Urothelium cell line (cell line): ENCODE measurements at regions not wholly inside any gene's neighbourhood (a gene's known extent, or its start where the extent isn't known, plus 50 kb on each side); places are given as distances from the start of the nearest gene placed in this dataset.

Experiments used
- DNase-seq: peaks from one replicate; pipeline ENCODE4 v3.0.0; 2011; ENCODE audit warnings: low spot score, mixed read lengths
- FAIRE-seq: peaks from 2 replicates; lab custom pipeline; 2011; peaks lifted over from hg19 to GRCh38; lab: Jason Lieb, UNC

DNA sequence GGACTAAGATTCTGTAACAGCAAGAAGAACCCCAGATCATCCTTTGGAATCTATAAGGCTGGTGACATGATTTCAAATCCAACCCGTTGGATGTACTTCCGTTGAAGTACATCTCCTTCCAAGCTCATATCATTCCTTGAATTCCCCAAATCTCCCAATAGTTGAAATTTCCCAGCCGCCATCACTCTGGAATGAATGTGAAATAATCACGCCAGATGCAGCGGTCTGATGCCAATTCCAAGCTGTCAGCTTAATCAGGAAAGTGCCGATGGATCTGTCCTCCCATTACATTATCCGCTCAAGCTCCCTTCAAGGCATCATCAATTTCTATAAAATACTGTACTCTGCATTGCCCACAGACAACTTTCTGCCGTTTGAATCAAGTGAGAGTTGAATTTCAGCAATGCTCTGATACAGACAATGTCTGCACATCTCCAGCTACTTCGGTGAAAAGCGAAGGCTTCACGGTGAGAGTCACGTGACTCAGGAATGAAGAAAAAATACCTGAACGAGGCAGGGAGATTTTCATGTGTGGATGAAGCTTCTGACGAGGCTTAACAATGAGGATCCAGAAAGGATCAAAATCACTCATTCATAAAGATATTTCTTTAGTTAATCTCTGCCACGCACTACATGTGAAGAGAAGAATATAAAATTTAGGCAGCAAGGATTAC, 663.9 kb downstream of the AJAP1 start:
- DNase-seq (no peak), FAIRE-seq (no peak)

DNA sequence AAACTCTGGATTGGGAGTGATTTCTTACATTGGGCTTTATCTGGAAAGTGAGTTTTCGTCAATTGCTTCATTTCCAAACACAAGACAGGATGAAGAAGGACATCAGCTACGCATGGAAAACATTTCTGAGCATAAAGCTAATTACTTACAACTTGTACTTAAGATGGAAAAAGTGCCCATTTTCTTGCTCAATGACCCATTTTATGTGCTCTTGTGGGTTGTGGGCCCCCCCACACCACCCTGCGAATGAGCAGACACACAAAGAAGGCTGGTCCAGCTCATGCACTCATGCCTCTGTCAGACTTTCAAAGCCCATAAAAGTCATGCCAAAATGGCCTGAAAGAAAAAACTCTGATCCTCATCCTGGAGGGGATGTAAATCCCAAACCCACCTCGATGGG, 663.0 kb downstream of the AJAP1 start:
- FAIRE-seq (no peak), DNase-seq (no peak)

DNA sequence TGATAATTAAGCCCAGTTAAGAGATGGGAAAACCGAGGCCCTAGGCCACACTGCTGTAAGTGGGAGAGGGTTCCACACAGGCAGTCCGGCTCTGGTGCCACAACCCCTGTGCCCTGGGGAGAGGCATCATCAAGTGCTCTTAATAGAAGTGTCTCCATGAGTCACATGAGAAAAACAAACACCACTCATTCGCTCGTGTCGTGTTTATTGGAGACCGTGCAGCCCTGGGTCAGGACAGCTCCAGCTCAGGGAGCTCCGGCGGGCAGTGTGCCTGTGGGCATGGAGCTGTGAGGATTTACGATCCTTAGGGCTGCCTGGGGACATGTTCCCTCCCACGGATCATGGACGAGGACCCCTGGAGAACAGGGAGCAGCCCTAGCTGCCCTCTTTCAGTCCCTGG, 658.5 kb downstream of the AJAP1 start:
- no peak for FAIRE-seq
- DNase-seq = no peak

DNA sequence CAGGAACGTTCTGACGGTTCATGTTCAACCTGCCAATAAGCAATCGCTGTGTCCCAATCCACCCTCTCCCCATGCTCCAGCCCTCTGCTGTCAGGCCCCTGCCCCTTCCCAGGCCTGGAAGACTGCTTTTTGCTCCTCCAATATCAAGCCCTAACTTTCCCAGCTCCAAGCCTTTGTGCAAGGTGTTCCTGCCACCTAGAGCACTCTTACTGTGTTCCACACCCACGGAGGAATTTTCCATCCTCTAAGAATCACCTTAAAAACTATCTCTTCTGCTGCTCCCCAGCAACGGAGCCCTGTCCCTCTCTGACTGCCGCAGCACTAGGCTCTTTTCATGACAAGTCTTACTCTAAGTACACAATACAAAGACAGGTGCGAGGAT, 657.9 kb downstream of the AJAP1 start:
- FAIRE-seq = no peak
- DNase-seq = no peak

DNA sequence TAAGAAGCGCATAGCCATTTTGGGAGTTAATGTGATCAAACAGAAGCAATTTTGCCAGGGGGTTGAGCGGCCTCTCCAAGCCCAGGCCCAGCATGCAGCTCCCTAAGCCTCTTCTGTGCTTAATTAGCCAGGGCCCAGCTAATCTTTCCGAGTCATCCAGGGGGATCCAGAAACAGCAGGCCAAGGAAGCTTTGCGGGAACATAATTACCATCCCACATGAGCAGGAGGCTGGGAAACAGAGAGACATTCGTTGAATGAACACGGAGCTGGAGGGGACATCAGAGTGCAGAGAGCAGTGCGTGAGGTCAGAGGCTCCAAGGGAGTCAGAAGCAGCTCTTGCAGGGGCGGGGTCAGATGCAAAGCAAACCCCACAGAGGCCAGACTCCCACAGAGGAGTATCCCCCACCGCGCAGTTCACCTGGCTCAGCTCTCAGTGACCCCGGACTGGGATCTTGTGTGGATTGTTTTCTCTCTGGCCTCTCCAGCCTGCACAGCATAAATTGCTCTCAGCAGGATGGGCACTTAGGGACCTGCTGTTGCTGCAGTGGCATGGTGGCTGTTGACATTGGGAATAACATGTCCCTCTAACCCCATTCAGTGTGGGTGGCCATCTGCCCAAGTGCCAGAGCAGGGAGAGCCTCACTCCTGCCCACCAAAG, 657.4 kb downstream of the AJAP1 start:
- FAIRE-seq (no peak), DNase-seq (no peak)

DNA sequence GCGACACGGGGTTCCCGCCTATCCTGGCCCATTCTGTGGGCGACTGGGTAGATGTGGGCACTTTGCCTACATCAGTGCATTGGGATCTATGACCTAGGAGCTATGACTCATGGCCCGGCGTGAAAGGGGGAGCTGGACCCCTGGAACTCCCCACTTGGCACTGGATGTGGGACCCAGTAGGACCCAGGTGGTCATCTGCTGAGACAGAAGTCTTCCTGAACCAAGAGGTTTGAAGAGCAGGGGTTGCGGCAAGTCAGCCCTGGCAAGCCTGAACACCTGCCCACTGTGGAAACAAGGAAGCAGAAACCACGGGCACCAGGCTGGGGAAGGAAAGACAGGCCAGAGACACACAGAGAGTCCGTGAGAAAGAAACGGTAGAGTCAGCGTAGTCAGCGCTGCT, 656.7 kb downstream of the AJAP1 start:
- FAIRE-seq = no peak

DNA sequence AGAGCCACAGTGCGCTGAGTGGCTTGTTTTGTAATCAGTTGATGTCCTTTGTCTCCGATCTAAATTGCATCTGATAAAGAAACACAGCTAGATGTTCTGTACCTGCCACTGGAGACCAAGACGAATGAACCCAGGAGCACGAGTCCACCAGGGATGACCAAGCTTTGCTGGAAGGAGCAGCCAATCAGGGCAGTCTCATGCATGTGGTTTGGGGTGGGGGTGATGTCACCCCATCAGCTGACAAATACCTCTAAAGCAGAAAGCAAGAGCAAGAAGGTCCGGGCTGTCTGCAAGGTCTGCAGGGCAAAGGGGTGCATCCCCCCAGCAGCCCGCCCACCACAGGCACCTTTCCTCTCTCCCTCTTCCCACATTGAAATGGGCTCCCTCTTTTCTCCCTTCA, 653.8 kb downstream of the AJAP1 start:
- FAIRE-seq (no peak), DNase-seq (no peak)

More for the DNA sequence above, 656.7 kb downstream of the AJAP1 start:
- no peak for DNase-seq

DNA sequence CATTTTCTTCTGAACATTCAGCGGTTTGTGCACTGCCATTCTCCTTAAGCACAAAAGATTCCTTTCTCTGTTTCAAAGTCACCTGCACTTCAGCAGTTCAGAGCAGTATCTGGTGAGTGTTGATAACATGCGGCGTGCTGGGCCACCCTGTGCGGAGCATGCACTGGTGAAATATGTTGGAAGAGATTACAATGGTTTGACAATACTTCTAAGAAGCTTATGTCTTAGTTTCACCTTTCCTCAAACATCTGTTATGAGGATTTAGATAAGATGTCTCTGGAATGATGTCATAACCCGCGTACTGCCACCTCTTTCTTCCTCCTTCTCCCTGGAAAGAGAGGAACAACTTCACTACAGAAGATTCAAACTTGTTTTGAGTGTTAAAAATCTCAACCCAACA, 650.3 kb downstream of the AJAP1 start:
- DNase-seq (no peak), FAIRE-seq (no peak)

DNA sequence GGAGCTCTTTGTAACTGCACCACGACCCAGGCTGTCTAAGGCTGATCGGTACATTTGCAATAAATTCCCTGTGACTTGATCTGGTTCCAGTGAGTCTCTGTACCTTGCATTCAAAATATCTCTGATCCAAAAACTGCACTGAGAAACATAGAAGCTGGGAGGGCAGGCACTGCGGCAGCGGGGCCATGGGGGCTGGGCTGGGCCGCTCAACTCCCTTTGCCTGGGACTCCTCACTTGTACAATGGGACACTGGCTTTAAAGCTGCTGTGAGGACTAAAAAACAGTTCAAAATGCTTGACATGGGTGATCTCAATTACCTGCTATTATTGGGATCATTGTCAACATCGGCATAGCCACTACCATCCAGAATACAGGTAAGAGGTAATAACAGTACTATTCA, 644.0 kb downstream of the AJAP1 start:
- no peak for DNase-seq
- FAIRE-seq = no peak

DNA sequence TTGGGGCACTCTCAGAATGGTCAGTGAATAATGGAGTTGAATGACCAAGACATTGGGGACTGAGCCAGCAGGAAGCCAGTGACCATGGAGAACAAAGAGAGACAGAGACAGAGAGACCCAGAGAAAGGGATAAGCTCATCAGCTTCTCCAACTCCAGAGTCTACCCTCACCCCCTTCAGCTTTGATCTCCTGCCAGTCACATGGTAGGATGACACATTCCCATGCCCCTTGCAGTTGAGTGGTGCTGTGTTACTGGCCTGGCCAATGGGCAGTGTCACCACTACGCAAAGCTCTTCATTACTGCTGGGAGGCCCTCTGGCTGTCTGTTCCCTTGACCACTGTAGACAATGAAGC, 643.5 kb downstream of the AJAP1 start:
- FAIRE-seq = no peak
- no peak for DNase-seq

DNA sequence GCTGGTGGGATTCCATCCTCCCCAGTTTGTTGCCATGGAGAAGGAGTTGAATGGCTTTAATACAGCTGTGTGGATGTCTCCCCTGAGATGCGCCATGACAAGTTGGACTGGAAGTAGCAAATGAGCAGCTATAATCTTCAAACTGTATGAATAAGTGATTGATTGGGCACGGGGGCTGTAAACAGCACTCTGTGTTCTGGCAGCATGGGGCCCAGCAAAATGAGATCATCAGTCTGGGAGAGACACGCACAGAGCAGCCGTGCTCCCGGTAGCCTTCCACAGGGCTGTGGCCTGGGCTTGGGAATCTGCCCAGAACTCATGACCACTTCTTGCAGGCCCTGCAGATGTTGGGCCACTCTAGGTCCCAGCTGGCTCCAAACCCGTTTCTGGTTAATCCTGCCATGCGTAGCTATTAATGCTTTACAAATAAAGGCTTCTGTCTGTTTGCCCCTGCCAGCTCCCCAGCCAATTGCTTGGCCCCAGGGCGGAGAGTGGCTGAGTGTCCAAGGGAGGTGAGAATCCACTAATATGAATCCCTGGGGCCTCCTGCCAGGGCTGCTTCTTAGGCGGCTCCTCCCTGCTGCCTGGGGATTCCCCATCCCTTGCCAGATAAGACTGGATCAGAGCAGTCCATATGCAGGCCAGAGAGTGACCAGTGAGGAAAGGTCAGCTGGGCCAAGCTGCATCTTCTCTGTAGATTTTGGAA, 642.9 kb downstream of the AJAP1 start:
- no peak for DNase-seq
- no peak for FAIRE-seq

DNA sequence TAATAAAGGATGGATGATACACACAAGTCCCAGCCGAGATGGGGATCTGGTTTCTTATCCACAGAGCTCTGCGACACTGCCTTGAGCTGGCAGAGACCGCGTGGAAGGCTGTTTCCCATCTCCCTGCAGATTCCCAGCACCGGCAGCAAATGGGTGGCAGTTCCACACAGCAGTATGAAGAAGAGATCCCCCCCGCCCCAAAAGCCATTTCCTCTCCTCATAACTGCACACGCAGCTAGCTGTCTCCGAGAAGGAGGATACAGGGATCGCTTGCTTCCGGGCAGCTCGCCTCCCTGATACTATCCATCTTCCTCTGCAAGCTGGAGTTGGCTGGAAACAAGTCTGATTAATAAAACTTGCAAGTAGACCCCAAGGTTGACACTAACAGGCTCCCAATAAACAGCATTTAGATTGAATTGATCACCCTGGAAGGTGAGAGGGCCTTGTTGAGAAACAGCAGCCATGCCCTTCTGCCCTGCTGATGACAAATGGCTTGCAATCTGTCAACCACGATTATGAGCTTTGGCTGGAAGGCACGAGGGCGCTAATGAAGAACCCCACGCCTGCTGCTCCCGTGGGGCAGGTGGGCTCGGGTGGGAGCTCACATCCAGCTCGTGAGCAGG, 642.3 kb downstream of the AJAP1 start:
- FAIRE-seq (no peak), DNase-seq (no peak)

DNA sequence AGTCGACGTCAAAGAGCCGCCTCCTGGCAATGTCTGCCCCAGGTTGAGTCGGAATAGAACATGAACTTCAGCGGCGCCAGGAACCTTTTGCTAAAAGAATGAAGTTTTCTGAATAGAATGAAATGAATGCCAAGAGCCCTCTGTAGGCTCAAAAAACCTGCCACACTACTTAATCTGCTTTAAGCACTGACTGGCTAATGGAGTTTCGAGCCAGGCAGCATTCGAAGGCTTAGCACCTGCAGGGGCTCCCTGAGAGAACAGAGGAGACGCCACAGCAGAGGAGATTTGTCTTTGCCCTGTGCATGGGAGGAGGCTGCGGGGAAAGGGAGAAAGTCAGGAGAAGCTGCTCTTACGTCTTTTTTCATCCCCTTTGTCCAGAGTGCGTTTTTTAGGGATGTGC, 641.7 kb downstream of the AJAP1 start:
- DNase-seq = no peak
- no peak for FAIRE-seq

DNA sequence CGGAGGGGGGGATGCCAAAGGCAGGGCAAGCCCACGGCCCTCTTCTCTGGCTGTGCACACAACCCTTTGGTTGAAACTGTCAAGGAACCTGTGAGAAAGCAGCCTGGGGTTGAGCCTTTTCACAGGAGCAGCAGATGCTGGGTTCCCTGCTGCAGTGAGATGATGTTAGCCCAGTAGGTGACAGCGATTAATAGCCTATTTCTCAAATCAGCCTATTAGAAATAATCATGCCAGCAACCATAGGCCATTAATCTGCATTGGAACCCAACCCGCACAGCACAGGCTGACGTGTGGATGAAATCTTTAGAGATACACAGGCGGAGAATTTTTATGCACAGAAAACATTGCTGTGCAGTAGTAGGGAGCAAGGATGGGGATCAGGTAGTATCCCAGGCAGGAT, 637.5 kb downstream of the AJAP1 start:
- DNase-seq (no peak), FAIRE-seq (no peak)

DNA sequence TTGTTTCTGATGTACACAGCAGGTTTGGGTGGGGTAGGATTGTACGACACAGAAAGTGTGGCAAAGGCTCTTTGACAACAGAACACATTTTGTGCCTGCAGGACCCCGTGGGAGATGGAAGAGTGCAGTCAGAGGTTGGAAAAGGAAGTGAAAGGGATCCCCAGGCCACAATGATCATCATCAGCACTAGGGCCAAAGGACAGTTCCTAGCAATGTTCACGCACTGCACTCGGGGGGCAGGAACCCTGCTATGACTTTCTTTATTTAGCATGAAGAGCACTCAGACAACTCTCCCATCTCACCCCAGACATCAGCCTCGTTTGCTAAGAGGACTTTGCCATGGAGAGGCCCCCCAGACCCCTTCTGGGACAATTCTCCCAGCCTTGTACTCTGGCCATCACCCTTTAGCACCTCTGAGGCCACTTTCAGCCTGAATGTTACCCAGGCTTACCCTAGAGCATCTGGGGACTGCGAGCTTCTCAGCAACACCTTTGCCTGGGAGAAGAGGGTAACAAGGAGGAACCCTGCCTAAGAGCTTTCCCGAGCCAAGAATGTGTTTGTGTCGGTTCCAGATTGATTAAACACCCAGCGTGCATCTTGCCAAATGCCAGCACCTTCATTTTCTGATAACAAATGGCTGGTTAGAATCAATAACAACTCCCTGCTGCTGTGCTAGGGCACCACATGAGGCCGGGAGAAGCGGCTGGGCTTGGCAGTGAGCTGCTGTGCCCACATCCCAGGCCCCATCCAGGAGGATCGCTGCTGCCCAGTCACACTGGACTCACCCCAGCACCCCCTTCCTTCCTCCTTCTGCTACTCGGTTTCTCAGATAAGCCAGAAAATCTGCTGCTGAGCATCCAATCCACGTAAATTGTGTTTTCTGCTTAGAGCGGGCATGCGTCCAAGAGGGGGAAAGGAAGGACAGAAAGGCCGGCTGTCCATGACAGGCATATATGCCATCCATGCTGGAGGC, 633.1 kb downstream of the AJAP1 start:
- FAIRE-seq = no peak
- DNase-seq = no peak

DNA sequence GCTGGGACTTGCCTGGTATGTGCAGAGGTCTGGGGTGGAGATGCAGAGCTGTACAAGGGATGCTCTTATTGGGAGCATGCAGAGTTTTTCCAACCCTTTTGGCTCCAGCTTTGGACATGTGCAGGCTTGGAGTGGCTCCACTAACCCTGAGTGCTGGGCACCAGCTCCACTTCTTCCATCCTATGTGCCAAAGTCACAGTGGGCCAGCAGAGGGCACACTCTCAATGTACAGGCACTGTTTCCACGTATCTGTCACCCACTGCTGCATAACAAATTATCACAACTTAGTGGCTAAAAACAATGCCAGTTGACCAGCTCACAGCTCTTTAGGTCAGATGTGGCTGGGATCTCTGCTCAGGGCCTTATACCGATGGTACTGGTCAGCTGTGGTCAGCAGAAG, 631.8 kb downstream of the AJAP1 start:
- DNase-seq (no peak), FAIRE-seq (no peak)

DNA sequence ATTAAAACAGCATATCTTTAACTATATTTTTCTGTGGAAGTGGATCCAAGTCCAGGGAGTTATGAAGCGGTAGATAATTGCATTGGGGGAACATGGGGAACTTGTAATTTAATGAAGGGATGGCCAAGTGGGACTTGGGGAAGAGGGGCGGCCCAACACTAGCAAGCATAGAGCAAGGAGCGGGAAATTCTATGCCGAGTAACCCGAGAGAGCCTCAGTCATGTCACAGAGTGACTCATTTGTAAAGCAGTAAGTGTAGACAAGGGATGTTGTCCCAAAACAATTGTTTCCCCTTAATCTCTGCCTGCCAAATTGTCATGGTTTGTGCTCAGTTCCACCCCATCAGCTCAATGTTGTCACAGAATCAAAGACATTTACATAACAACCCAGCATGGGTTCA, 620.1 kb downstream of the AJAP1 start:
- DNase-seq = no peak
- FAIRE-seq = no peak

DNA sequence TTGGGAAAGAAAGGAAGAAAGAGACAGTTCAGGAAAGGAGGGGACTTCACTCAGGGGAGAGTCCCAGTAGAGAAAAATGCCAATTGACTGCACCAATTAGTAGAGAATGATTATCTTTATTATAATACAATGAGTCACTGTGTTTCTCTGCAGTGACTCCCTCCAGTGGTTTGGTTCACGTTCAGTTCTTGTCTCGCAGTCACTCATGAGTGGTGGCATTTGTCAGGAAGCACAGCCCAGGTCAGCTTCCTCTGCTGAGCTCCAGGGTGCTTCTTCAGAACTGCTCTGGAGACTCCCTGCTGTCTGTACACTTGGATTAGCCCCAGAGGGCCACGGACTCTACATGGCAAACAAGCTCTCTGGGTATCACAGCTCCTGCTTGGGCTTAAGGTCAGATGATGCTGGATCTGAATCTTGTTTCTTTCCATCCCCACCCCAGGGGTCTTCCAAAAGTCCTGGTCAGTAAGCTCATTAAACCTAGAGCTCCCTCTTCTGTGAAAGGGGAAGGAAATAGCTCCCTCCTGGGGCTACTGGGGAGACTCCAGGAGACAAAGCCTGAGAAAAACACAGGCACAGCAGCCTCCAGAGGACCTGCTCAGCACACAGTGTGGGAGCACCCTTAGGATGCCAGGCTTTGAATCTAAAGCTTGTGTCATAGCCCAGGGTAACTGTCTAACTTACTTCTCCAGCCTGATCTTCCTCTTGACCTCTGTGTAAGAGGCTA, 619.0 kb downstream of the AJAP1 start:
- no peak for DNase-seq
- no peak for FAIRE-seq

DNA sequence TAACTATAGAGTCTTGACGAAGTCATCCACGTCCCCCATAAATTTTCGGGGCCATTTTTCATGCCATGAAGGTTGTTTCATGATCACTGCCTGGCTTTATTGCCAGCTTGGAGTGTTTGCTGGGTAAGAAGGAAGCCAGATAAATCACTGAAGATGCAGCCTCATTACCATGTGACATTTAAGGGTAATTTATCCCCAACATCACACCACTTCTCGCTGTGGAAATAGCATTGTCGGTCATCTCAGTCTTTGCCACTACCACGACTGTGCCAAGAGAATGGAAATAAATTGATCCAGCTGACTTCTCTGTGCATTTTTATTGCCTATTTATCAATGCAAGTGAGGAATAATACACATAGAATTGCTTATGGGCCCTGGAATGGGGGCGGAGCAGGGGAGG, 617.9 kb downstream of the AJAP1 start:
- FAIRE-seq = no peak

DNA sequence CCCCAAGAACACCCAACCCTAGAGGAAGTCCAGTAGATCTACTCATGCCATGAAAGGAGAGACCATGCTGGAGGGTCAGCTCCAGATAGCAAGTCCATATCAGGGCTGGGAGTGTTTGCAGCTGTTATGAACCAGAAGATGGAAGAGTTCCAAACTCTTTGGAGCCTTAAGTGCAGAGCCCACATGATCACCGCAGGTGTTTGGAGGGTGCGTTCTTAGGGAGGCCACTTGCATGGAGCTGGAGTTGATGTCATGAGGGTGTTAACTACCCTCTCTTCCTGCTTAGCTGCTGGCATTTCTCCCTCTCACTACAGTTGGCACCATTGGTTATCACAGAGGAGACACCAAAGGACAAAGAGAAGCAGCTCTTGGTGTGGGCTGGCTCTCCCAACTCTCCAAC, 616.9 kb downstream of the AJAP1 start:
- FAIRE-seq = no peak
- no peak for DNase-seq

More for the DNA sequence above, 617.9 kb downstream of the AJAP1 start:
- DNase-seq = no peak
